NCI-H774 (cell line): ENCODE measurements at regions not wholly inside any gene's neighbourhood (a gene's known extent, or its start where the extent isn't known, plus 50 kb on each side); places are given as distances from the start of the nearest gene placed in this dataset.
A peak's percentile ranks its signal among the peaks of the same experiment; 100 is the strongest.

Experiments
- DNase-seq: peaks from one replicate; lab custom pipeline; 2025; lab: John Stamatoyannopoulos, UW

DNA sequence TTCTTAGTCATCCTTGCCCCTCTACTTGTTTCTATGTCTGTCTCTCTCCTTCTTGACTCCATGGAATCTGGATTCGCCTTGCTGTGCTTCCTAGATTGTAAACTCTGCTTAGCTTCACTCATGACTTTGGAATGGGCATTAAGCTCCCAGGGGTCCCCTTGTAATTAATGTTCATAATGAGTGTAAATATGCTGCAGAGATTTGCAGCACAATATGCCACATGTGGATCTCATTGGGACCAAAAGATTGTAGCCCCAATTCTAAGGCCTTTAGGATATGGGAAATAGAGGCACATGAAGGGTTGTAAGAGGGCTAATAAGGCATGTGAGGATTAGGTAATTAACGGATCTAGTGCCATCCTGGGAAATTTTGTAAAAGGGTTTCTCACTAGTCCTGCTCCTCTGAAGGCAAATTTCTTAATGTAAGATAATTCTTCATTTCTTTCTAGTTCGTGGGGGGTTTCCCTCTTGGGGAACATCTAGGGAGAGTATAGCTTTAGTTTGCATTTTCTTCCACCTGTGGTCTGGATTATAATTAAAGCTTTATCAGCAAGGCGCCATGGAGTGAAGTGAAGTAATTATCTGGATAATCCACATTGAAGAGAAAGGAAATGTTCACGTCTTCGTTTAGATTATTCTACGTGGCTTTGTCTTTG is 659.2 kb upstream of the PLXNA2 start:
- DNase-seq: no peak

DNA sequence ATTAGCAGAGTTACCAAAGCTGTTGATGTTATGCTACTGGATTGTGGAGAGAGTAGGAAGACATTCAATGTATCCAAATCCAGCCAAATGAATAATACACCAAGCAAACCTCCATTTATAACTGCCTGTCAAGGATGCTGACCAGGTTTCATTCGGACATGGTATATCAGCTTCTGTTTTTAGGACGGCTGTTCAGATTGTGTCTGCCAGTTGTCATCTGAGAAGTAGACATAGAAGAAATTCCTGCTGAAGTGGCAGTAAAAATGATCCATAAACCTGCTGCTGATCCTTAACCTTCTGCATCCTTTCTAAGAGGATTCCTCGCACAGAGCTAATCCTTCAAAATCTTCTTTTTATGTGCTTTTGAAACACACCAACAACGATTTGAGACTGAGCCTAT is 663.6 kb upstream of the PLXNA2 start:
- no peak for DNase-seq

DNA sequence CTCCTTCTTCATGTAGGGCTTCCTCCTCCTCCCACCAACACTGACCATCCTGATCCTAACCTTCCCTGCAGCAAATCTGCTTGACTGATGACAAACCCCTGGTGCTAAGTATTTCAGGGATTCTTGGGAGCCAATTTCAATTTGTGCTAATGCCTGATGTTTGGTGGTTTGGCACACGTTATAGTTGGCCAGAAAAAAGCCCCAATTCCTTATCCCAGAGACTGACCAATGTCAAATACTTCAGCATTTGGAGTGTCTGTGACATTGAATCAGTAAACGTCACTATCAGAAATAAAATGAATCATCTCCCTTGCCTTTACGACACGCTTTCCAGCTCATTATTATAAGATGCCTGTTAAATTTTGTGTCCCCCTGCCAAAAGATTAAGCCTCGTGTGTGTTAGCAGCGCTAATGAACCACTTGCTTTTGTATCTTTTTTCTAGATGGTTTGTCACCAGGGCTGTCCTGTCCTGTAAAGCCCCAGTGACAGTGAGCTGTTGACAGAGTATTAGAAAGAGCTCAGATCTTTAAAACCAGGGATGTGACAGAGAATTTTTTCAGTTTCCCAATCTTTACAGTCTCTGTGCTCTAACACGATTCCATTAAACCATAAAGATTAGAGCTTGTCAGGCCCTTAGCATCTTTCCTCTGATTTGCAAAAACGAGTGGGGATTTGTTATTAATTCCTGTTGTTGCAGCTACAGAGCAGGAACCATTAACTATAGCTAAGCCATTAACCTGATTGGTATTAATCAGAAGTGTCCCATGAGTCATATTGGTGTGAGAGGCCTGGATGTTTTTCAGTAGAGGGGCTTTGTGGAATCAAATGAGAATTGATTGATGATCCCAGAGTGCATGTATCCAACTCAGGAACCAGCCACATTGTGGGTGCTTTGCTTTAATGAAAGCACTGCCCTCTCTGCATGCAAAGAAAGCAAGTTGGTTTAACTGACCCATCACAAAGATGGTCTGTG is 665.1 kb upstream of the PLXNA2 start:
- DNase-seq: no peak

DNA sequence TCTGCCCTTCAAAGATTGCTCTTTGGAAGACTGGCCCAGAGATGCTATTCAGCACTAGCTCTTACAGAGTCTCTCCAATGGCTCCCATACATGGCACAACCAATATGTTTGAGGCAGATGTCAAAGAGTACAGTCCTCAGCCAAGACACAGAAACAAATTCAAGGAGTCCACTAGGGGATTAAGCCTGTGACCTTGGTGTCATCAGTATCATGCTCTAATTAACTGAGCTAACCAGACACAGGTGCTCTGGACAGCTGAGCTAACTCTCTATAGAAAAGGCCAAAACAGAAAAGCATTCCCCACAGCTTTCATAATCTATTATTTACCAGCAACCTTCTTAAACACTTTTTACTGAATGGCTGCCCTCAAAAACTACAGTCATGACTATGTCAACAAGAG is 666.0 kb upstream of the PLXNA2 start:
- no peak for DNase-seq

DNA sequence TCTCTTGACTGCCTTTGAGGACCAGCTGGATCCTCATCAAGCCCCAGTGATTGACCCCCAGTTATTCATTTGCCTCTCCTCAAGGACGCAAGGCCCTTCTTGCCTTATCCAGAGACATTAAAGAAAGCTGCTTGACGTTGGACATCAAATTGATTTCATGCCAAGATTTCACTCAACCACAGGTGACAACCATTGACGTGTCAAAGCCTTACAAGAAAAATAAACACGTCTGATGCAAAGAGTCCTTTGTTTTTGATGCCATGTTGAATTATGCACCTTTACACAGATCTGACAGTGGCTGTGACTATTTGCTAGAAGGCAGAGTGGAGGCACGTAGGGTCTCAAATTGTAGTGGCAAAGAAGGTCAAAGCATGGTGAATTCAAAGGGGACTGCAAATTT is 666.2 kb upstream of the CAMK1G start:
- no peak for DNase-seq

DNA sequence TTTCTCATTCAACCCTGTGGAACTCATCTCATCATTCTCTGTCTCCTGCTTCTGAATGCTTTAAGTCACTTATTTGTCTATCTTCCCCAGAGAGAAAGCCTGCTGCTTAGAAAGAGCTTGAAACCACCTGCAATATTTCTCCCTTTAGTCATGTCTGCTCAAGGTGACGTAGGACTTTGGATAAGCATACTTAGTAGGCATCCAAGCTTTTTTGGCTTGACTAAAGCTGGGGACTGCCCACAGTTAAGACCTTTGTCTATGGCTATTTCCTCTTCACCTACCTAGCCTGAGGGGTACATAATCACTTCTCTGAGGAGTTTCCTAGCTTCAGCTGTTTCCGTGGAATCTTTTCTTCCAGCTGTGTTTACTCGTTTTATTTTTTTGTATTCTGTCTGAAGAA is 665.8 kb upstream of the CAMK1G start:
- DNase-seq: no peak

DNA sequence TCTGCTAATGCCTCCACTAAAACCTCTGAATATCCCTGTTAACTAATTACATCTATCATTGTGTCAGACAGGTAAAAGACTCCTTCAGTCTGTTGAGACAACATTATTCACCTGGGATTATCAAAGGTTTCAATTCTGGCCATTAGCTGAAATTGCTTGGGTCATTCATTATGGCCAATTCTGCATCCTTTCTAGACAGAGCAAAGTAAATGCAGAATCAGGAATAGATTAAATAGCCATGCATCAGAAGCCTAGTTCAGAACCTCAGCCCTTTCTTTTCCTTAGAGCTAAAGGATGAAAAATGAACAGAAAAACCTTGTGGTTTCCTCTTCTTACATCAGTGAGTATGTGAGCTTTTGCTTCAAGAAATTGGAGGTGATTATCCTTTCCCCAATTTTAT is 665.4 kb upstream of the CAMK1G start:
- no peak for DNase-seq

DNA sequence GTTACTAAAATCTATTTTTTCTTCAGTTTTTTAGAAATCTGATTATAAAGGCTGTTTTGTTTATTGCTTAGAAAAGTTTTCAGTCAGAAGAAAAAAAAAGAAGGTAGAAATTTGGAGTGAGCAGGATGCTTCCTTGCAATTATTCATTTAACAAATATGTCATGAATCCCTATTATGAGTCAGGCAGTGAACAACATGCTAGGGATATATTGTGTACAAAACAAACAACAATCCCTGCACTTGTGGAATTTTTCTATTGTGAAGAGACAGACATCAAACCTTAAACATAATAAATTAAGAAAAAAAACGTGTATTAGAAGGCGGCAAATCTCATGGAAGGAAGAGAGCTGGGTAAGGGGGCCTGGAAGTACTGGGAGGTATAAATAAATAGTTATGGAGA is 664.1 kb upstream of the CAMK1G start:
- DNase-seq: no peak

DNA sequence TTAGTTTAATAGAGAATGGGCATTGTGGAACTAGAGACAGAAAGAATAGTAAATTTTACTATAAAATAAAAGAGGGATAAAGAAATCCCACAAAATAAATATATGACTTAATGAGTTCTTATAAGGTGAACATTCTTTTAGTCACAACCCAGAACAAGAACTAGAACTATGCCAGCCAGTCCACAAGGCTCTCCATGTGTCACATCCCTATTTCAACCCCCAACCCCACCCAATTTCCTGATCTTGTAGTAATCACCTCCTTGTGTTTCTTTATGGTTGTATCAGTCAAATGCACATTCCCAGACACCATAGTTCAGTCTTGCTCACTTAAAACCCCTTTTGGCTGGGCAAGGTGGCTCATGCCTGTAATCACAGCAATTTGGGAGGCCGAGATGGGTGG is 662.3 kb upstream of the CAMK1G start:
- DNase-seq: no peak

DNA sequence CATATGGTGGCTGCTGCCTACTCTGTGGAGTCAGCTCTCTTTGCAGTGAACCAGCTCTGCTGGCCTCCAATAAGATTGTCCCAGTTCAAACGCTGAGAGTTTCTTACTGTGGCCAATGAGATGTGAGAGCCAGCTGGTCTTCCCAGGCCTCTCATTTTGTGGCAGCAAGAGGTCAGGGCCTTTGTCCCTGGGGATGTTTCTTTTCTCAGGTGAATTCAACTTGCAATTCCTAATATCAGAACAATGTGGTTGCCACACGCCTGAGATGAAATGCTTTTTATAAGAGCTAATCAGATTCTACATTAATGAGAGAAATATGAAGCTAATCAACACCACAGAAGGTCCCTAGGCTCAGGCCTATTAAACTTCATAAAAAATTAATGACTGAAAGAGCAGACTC is 660.1 kb upstream of the CAMK1G start:
- DNase-seq: no peak

DNA sequence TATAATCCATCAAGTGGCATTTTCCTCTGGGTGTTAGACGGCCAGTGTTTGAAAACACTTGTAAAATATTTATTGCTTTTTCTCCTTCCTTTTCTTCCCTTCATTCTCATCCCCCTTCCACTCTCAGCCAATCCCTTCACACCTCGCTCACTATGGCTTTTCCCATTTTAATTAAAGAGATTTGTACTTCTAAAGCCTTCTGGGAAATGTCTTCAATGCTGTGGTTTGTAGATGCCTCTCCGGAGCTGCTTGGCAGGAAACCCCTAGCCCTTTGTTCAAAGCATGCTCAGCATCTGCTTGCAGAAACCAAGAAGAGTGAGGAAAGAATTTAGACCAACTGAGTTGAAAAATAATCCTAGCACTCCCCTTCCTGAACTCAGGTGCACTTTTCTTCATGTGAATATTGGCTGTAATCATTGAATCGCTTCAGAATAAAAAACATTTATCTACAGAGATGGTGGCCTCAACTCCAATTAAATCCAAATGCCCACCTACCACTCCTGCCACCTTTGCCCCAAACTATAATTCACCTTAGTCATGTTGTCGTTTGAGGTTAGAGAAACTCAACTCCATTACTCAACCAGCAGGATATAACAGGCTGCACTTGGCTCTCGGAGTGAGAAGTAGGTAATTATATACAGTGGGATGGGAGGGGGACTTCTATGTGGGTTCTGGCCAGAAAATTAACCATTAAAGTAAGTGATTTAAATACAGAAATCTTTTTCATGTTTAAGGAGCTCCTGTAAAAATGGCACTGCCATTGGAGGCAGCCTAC is 659.4 kb upstream of the CAMK1G start:
- DNase-seq: no peak

DNA sequence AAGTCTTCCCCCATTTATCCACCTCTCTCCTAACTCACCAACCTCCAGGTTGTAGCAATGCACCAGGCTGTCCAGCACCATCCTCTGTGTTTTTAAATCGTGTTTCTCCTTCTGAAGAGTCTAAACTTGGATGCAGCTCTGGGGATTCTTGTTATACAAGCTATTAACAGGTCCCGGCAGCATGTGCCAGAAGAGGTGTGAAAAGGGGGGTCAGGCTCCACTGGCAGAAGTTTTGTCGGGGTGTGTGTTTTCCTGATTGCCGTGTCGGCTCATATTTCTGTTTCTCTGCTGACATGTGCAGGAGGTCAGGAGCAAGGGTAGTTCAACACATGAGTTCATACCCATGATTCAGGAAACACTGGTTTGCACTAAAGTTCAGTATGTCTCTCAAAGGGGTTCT is 658.6 kb upstream of the CAMK1G start:
- DNase-seq: no peak

DNA sequence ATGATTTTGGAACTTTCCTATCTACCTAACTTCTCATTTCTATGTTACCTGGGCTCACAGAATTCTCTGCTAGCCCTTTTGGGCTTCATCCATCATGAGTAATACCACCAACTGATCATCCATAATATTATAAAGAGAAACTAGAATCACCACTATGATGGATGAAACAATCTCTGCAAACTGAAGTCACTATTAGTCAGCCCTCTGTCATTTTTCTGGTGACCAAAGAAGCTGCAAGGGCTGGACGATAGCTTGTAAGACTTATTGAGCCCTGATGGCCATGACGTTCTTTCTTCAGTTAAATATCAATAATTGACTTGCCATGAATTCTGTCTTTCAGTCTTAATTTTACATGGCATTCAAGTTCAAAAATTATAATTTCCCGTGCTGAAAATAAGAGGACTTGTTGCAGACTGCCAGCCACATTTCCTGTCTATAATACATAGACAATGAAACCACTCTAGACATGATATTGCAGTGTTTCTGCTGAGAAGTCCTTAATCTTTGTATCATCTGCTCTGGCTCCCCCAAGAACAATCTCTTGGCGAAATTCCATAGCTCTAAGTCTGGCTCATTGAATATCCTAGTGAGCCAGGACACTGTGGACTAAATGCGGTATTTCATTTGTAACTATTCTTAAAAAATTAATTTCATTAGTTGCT is 655.0 kb upstream of the CAMK1G start:
- no peak for DNase-seq

DNA sequence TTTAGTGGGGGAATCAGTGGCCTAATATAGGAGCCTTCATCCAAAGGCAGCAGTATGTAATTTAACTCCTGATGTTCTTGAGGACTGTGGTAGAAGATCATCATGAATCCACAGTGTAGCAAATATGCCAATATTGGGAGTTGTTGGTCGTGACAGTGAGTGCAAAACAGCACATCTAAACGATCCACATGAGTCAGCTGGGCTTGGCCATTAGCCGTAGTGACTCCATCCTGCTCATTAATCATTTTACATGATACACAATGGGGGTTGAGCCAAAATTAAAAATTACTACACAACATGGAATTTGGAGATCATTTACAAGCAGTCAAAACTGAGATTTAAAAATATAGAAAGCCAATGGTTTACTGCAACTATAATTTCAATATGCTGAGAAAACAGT is 653.9 kb upstream of the CAMK1G start:
- no peak for DNase-seq

DNA sequence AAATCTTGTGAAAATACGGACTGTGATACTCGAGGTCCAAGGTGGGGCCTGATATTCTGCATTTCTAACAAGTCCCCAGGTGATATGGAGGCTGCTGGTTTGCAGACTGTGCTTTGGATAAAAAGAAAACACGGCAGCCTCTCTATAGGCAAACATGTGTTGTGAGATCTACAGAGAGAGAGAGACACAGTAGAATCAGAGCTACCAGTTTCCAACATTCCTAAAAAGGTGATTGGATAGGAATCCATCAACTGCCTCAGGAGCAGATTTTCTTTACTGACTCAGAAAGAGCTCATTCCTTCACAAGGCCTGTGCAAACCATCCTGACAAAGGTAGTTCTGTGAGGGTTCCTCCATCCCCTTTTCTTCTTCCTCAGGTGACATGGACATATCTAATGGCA is 651.6 kb upstream of the CAMK1G start:
- no peak for DNase-seq

DNA sequence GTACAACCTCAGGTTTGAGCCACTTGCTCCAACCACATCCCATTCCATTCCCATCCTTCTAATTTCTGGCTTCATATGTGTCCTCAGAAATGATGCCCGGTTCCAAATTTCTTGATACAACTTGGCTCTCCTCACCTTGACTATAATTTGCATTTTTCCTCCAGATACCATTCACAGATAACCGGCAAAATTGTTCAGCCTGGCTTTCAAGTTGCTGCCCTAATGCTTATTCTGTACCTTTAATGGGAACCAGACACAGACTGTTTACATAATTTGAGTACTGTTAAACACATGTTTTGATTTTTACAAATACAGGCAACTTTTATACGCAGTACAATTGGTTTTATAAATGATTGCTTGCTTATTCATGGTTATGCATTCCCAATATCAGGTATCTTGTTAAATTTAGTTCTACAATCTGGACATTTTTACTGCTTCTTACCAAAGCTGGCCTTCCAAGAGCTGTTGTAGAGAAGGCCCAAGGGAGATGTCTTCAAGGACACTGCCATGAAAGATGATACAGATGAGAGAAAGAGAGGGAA is 649.5 kb upstream of the CAMK1G start:
- DNase-seq: no peak

DNA sequence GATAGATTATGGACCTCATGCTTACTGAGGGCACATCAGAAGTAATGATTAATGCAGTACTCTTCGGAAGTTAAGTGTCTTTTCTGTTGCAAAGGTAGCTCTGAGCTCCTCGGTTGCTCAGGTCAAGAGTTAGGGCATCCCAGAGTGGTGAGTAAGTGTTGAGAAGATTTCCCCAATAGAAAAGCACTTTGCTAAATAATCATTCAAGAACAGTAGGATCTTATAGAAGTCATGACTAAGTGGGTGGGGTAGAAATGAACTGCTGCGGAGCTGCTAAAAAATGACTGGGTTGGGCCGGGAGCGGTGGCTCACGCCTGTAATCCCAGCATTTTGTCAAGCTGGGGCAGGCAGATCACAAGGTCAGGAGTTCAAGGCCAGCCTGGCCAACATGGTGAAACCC is 648.6 kb upstream of the CAMK1G start:
- no peak for DNase-seq

DNA sequence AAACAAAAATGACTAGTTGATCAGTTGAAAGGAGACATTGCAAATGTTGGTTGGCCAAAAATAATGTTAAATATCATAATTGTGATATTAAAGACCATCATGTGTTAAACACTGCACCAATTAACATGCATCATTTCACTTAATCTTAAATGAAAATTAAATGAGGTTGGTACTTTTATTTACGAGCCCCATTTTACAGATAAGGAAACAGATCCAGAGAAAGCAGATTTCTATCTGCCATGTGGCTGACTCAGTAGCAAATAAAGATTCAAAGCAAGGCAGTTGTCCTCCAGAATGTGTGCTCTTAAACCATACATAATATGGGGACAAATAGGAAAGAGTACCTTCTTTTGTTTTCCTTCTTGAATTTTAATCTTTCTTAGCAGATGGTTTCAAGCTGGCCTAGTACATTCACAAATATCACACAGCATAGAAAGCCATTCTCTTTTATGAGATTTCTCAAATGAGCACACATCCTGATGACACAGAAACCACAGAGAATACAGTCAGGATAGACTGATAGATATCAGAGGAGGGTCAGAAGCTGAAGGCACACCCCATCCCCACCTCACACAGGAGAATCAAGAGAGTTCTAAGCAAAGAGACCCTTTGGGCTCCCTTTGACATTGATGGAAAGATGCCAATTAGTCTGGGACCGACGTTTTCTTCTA is 647.9 kb upstream of the CAMK1G start:
- no peak for DNase-seq

DNA sequence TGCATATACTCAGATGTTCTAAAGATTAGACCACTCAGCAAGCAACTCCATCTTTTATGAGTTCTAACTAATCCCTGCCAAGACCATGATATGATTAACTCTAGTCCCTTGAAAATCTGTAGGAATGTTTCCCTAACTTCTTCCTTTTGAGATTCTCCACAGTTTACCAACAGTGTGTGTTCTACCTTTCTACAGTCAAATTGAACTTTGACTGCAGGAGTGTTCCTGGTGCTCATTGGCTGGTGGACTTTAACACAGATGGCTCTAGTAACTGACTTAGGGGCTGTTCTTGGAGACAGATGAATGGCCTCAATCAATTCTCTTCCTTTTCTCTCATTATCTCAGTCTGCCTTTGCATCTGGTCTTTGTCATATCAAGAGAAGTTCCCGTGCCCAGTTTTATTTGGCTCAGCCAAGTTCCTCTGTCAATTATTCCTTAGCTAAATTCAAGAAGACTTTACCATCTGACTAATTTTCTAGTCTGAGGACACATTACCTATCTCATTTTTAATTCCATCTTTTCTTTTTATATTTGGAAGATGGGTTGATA is 643.9 kb upstream of the CAMK1G start:
- no peak for DNase-seq

DNA sequence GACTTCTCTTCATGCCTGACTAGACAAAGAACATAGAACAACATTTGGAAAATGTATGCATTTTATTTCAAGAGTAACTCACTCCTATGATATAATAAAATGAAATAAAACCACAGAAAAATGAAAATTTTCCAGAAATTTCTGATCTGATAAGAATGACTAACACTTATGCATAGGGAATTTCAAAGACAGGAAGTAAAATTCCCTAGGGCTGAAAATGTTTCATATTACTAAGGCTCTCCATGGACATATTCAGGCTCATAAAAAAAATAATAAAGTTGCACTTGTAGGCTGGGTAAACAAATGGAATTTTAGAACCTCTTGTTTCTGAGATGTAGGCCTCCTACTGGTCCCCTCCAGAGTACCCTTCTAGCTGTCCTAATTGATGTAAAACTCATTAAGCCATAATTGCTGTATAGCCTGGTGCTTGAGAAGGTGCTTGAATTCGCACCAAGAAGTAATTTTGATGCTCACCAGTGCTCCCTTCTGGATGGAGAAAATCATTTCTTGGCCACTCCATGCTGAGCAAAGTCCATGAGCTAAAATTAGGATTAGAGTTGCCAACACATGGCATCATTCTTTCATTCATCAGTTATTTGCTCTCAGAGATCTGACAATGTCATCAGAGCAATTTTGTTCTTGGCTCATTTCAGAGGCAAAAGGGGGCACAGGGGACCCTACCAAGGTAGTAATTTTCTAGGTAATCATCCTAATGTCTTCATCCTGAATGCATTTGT is 641.0 kb upstream of the CAMK1G start:
- DNase-seq: peak; percentile 4
